ENCODE measurements at regions not wholly inside any gene's neighbourhood (a gene's known extent, or its start where the extent isn't known, plus 50 kb on each side); places are given as distances from the start of the nearest gene placed in this dataset.

GRCh38 chr1:113241237-113241636 lies 149.1 kb upstream of the MAGI3 start:
- no peak for TF ChIP-seq NFE2L2 (conservative IDR thresholded peaks at IDR 0.05; ENCODE audit: low read length)
- TF ChIP-seq HOXA7 (CRISPR knock-in tag; IDR thresholded peaks at IDR 0.05) = no peak
- TF ChIP-seq SMC3 (IDR thresholded peaks at IDR 0.05) = no peak
- TF ChIP-seq ELK1 (IDR thresholded peaks at IDR 0.05; ENCODE audit: low read depth, low read length) = no peak
- TF ChIP-seq CTCF (IDR thresholded peaks at IDR 0.05) = no peak
- TF ChIP-seq HOXB13 (CRISPR knock-in tag; IDR thresholded peaks at IDR 0.05; ENCODE audit: low read depth) = no peak
